Vagina (tissue), 2 donors: ENCODE measurements at regions not wholly inside any gene's neighbourhood (a gene's known extent, or its start where the extent isn't known, plus 50 kb on each side); places are given as distances from the start of the nearest gene placed in this dataset.

Source experiments
- POLR2A ChIP-seq, 2 donors: fragments of 450-650 bp; IDR thresholded peaks; one replicate each; pipeline ENCODE4 v1.6.1; 2017; ENCODE audit warnings: antibody characterized with exemption in 2 of 2, mild to moderate bottlenecking in 2 of 2, moderate library complexity in 2 of 2
- TF ChIP-seq, protein P1 (sequence below), 3 experiments: fragments of 450-650 bp in 2 of 3; fragments of 200-600 bp in 1 of 3; sonication (generic) in 1 of 3; IDR thresholded peaks; one replicate each; pipeline ENCODE4 v1.5.1; 2017 to 2019; ENCODE audit warnings: antibody characterized with exemption in 3 of 3, mild to moderate bottlenecking in 2 of 3, moderate library complexity in 2 of 3

DNA sequence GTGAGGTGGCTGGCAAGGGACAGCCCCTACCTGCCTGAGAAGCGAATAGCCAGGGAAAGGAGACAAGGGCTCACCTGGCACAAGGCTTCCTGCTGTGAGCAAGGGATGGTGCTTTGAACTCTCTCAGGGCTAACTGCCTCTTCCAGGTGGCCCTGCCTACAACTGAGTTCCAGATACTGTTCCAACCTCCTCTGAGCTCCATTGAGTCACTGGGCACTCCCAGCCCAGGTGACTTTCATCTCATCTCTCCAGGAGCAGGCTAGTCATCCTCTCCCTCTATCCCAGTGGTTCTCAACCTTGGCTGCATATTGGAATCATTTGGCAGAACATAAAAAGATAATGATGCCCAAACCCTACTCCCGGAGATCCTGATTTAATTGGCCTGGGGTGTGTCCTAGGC, 374.0 kb upstream of the ZFP64 start:
- TF ChIP-seq, protein P1, sequence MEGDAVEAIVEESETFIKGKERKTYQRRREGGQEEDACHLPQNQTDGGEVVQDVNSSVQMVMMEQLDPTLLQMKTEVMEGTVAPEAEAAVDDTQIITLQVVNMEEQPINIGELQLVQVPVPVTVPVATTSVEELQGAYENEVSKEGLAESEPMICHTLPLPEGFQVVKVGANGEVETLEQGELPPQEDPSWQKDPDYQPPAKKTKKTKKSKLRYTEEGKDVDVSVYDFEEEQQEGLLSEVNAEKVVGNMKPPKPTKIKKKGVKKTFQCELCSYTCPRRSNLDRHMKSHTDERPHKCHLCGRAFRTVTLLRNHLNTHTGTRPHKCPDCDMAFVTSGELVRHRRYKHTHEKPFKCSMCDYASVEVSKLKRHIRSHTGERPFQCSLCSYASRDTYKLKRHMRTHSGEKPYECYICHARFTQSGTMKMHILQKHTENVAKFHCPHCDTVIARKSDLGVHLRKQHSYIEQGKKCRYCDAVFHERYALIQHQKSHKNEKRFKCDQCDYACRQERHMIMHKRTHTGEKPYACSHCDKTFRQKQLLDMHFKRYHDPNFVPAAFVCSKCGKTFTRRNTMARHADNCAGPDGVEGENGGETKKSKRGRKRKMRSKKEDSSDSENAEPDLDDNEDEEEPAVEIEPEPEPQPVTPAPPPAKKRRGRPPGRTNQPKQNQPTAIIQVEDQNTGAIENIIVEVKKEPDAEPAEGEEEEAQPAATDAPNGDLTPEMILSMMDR (IDR thresholded peaks at IDR 0.05): no peak
- TF ChIP-seq POLR2A (IDR thresholded peaks at IDR 0.05): no peak
